Stimulated activated CD4-positive, alpha-beta T cell treated with anti-CD3 and anti-CD28 coated beads, Interleukin-12 subunit alpha, Interleukin-12 subunit beta, amount 100 ng/mL, for 4 hours (primary cell): ENCODE measurements at regions not wholly inside any gene's neighbourhood (a gene's known extent, or its start where the extent isn't known, plus 50 kb on each side); places are given as distances from the start of the nearest gene placed in this dataset.

Experiments used
- DNase-seq: peaks from one replicate; pipeline ENCODE4 v3.0.0-alpha.2; 2020

DNA sequence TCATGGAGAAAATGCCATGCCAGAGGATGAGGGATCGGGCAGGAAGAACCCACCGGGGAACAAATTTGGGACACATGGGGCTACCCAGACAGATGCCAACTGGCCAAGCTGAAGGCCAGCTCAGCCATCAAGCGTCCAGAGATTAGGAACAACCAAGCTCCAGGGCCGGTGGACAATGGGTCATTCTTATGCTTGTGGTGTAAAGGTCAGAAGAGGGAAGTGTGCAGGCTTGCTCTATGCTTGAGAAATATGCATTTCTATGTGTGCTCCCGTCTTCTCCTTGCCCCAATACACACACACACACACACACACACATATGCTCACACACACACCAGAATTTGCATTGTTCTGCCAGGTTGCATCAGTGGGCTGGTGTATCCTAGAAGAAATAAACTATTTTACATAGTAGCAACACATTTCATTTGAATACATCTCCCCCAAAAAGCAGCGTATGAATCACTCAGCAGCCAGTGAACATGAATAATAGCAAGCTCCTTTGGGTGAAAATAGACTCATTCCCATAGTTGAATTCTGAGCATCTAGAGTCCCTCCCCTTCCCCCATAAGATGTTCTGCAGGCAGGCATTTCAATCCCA is 201.9 kb upstream of the PPARGC1A start:
- no peak for DNase-seq

DNA sequence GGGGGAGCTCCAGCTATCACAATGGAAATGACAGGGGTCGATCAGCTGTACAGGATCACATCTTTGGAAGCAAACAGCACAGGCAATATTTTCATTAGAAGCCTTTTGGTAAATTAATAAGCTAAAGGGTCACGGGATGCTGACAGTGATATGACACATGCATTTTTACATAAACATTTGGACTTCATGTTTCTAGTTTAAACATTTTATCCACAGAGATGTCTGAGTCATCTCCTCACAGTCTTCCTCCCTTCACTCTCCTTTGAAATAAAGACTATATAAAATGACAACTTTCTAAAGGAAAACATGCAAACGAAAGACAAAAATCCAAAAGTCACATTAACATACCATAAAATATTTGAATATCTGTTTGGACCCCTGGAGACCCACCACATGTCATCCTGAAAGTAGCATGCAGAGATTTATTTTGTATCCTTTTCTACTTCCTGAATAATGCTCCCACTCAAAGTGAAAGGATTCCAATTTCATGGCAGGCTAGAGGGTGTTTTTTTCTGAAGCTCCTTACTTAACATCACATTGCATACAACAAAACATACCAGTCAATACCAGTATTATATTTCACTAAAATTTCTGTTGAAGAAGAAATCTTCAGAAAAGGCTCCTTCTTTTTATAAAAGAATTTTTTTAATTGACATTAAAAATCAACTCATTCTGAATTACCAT is 200.1 kb upstream of the PPARGC1A start:
- no peak for DNase-seq

DNA sequence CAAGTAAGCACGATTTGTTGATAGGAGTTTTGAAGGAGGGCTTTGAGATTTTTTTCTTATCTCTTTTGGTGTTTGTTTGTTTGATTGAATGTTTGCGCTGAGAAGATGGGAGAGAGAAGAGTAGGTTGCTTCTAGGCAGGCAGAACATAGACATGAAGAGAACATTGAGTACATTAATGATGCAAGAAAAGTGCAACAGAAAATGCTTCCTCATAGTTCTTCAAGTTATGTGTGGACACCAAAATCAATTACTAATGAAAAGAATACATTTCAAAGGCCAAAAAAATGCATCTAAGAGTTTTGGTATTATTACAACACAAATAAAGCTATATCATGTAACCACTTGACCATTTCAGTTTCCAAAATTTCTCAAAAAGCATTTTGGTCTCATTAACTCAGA is 191.0 kb upstream of the PPARGC1A start:
- no peak for DNase-seq

DNA sequence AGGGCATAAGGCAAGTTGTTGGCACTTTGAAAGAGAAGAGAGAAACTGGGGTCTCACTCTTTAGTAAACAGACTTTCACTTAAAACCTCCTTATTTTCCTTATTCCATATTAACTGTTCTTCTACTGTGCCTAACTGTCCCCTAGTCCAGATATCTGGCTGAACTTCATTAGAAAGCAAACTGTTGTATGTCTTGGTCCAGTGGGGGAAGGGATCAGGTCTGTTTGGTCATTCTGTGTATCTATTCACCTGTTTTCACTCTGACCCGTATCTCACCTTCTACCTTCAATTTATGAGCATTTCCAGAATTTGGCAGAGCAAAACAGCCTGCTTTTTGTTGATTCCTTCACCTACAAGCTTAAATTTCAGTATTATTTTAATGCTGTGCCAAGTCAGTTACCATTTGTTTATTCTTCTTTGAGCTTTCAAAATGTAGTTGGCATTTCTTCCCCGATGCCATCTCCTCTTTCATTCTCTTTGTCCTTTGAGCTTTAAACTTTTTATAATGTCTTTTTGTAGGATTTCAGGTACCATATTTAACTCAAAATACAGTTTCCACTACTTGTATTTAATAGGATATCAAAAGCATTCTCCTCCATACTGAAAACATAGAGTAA is 188.6 kb upstream of the PPARGC1A start:
- DNase-seq: no peak

DNA sequence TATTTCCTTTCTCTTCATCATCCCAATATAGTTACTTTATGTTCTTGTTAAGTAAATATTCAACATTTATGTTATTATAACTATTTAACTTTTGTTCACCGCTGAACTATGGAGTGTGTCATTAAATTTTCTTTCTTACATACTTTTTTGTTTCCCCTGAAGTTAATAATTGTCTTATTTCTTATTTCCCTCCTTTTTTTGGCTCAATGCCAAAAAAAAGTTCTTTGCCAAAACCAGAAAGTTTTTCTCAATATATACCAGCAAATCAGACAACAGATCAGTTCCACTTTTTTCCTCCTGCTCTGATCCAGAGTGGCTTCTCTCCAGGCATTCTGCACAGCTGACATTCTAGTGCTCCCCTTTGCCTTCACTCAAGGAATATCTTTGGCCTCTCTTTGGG is 187.0 kb upstream of the PPARGC1A start:
- DNase-seq: no peak

DNA sequence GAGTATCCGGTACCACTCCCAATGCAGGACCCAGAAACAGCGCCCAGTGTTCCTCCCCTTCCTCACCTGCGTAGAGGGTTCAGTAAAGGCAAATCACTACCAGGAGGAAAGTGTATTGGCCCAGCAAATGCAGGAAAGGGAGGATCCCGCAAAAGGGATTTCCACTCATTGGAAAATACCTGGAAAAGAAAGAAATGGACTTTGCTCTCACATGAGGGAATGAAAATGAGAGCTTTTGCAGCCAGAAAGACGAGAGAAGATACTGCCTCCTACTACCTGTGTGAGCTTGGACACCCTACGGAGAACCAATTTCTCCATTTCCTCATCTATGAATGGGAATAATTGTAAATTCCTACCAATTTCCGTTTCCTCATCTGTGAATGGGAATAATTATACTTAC is 184.1 kb upstream of the PPARGC1A start:
- no peak for DNase-seq

DNA sequence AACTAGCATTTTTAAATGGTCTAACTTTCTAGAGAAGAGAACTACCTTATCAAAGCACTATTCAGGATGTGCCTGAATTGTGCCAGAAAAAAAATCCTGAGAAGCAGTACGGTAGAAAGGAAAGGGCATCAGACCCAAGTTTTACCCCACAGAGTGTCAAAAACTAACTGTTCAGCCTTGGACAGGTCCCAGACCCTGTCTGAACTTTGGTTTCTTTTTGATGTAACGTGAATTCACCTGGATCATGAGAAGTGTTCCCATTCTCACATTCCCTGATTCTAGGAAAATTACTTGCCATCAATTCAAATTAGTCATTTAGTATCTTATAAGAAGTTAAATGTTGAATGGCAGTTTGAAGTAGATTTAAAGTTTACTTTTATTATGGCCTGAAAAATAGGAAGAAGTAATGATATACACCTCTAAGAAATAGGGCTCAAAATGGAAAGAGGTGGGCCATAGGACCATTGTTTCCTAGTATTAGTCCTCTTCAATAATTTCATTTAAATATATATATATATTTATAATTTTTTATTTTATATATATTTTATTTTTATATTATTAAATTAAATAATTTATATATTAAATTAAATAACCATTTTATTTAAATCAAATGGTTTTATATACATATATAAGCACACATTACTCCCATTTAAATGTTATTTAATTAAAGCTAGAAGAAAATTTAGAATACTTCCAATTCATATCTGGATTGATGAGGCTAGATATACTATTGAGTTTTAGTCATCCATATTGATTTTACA is 181.9 kb upstream of the PPARGC1A start:
- no peak for DNase-seq

DNA sequence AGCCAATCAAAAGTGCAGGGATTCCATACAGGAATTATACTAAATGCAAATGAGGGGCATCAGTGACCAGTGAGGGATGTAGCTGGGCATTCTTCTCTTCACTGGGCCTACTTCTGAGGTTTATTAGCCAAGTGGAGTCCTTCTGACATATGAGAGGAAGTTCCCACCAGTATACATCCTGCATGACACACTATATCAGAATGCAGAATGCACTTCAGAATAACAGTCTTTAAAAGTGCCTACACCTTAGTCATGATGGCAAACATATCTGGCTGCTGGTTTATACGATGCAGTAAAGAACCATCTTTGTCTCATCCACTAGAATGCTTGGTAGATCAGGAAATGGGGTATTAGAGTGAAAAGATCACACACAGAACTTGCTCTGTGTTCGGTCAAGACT is 180.3 kb upstream of the PPARGC1A start:
- no peak for DNase-seq

DNA sequence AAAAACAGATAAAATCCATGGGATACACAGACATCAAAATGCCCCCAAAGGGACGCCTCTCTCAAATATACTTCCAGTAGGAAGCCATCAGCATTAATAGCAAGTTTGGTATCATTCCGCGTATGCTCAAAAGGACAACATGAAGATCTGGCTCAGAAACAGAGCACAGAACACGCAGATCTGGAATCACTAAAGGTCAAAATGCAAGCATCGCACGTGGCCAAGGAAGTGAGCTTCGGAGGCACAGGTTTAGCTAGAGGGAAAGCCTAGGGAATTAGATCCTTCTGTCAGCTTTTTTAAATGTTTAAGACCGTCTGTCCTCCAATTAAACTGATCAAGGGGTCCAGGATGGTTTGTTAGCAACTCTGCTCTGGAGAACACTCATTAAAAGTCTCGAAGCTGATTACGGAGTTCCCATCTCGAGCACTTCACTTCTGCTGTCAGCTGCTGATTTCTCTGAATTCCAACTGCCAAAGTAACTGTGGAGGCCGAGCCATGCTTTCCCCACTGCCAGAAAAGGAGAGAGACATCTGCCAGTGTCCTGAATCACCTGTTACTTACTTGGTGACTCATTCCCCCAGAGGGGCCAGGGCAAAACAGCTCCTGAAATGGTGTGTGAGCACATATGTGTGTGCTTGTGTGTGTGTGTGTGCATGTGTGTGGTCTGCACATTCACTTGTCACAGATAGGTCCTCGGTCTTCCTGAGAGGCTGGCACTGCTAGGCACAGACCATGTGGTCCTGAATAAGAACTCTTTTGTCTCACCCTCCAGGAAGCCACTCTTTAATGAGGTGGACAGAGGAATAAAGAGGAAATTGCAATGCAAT is 177.7 kb upstream of the PPARGC1A start:
- DNase-seq: no peak

DNA sequence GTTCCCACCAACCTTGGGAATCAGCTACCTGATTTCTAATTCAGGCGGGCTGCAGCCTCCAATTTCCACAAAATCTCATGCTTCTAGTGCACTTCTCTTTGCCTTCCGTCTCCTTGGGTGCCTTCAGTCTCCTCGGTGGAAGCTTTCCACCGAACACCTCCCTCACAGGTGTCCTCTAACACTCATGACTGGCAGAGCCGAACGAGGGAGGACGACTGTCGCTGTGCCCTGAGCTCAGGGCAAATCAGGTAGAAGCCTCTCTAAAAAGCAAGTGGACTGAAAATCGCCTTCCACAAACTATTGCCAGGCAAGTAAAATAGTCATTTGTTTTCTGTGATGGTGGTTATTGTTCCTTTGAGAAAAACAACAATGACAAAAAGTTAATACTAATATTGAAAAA is 176.1 kb upstream of the PPARGC1A start:
- DNase-seq: no peak

DNA sequence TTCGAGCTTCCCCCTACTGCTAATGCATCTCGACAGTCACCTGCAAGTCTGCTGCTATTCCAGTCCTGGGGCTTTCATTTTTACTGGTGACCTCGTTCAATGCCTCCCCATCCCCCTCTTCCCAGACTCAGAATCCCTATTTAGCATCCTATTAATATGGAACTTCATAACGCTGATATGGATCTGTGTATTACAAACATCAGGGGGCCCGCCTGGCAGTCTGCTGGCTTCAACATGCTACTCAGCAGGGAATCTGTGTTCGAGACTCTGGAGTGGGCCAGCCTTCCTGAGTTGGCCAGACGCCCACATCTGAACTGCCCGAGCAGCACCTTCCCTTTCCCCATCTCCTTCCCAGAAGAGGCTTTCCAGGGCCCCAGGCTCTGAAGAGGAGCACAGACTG is 173.9 kb upstream of the PPARGC1A start:
- no peak for DNase-seq

DNA sequence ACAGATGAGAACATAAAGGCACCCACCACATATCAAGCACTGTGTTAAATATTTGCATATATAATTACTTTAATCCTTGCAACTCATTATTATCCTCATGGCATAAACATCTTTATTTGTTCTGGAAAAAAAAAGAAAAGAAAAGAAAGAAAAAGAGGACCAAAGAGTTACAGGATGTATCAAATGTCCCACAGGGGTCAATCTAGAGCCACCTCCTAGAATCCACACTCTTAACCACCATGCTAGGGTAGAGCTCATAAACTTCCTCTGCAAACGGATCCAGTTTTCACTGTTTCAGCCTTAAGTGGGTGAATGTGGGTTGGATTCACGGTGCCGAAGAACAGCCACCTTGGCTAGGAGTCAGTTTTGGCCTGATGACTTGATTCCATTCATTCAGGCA is 171.1 kb upstream of the PPARGC1A start:
- DNase-seq: no peak

DNA sequence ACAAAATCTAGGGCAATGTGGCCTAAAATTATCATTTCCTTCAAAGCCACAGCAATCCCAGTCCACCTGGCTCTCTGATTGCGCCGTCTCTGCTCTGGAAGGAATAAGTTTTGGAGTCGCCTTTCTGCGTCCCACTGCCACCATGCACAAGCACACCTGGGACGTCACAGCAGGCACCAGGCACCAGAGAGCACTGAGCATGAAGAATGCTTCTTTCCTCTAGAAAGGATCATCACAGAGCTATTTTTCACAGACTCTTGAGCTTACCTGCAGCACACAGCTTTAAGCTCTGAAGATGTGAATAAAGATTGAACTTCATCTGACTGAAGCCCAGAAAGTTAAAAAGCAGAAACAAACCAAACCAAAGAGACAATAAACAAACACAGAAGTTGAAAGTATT is 170.0 kb upstream of the PPARGC1A start:
- no peak for DNase-seq

DNA sequence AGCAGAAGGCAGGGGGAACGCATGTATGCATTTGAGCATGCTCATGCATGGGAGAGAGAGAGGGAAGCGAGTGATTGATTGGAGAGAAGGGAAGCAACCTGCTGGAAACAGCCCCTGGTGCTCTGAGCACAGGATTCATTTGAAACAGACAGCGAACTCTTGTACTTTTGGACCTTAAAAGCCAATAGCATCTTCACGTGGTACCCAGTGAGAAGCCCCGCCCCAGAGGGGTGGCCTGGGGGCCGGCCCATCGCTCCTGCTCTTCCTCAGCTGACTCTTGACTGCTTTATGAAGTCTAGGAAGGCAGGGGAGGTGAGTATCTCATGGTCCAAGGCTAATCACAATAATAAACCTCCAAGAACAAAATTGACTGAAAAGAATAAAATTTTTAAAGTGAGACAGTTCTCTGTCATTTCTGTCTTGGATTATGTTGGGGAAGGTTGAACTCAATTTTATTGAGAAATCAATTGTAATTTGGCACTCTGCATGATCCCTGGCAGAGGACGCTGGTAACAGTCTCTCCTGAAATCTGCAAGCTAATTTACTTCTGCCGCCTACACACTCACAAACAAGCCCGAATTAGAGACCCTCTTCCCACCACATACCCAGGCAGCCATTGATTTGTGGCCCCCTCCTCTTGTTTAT is 168.2 kb upstream of the PPARGC1A start:
- DNase-seq: no peak

DNA sequence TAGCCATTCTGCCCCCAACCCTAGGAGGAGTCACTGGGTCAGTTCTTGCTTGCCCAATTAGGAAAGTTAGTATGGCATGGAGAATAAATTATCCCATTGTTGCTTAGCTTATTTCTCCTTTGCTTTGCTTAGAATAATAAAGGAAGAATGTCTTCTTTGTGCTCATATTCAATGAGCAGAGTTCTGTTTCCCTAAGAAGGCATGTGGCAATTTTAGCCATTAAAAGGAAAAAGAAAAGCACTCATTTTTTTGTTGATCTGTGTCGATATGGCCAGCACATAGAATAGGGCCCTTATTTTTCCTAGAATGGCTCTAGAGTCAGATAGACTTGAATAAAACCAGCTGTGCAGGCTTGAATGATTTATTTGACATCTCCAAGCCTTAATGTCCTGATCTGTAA is 166.4 kb upstream of the PPARGC1A start:
- no peak for DNase-seq

DNA sequence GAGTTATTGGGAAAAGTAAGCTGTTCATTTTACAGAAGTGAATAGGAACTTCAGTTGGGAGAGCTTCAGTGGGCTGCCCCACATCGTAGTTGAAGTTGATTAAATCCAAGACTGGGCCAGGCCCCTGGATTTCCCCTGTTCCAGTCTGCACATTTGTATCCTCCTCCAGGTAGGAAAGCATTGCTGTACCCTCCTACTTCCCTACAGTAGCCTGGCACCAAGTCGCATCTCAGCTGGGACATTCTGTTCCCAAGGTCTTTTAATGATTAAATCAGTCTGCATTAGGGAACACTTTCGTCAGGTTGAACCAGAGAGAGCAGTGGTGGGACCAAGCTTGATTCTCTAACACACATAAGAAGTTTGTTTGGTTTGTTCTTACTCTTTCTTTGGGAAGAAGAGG is 165.8 kb upstream of the PPARGC1A start:
- DNase-seq: no peak

DNA sequence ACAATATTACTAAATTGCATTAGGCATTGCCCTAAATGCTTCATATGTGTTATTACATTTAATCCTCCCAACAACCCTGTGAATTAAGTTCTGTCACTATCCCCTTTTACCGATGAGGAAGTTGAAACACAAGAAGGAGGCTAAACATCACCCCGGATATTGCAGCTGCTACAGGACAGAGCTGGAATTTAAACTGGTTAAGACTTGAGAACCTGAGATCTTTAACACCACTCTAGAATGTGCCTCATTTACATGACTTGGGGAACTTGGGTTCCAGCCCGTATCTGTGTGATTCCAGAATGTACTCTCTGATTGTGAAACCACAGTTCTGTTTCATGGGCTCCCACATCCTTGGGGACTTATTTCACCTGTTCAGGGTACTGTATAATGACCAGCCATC is 165.1 kb upstream of the PPARGC1A start:
- no peak for DNase-seq

DNA sequence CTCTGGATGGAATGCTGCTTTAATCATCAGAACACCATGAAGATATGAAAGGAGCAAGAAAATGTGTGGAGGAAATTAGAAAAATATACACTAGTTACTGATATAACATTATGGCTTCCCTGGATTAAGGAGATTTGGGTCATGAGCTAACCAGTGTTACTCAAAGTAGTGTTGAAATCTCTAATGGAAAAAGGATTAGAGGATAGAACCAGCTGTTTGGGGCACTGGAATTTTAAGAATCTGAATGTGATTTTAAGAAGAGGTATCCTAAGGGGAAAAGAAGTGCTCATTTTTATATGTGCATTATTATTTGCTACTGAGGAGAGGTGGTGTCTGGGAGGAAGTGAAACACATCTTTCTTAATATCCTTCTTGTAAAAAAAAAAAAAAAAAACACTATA is 164.1 kb upstream of the PPARGC1A start:
- DNase-seq: no peak

DNA sequence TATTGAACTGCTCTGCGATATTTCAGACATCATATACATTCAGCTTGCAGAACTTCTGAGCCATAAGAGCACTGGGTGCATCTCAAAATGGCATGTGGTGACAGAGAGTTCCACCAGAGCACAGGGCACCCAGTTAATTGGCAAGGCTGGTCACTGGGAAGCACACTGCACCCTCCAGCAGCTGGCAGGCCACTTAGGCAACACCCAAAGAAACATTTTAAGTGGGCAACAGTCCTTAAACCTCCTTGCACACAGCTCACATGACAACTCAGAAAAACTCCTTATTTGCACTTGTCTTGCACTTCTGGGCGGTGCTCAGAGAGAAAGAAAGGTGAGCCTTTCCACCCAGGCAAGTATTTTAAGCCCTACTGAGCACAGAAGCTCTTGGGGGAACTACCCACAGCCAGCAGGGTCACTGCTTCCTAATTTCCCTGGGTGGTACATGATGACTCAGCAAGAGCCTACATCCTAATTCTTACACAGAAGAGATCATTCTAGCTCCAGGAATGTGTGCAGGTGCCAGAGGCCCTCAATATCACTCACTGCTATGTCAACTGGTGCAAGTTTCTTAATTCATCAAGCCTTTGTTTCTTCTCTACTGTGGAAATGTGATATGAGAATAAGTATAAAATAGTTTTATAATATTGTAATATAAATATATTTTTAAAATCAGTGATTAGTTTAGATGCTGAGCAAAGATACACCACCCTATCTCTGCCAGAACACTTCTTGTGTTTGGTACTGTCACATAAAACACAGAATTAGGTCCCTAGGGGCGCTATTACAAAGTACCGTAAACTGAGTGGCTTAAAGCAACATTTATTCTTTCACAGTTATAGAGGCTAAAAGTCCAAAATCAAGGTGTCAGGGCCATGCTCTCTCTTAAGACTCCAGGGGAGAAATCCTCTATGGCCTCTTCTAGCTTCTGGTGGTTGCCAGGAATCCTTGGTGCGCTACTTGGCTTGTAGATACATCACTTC is 155.1 kb upstream of the PPARGC1A start:
- no peak for DNase-seq

DNA sequence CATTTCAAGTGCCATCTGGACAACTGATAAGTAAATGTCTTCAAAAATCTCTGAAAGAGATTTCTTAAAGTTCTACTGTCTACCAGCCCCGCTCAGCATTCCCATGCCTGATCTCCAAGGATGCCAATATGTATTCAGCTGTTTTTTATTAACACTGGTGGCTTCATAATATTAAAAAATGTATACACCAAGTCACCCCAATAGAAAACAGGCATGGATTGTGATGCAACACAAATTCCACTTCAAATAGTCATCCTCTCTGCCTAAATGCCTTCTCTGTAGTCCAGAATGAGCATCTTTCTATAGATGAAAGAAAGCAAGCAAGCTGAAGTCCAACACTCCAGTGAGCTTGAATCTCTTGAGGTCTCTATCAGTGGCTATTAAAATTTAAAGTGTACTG is 152.2 kb upstream of the PPARGC1A start:
- no peak for DNase-seq

DNA sequence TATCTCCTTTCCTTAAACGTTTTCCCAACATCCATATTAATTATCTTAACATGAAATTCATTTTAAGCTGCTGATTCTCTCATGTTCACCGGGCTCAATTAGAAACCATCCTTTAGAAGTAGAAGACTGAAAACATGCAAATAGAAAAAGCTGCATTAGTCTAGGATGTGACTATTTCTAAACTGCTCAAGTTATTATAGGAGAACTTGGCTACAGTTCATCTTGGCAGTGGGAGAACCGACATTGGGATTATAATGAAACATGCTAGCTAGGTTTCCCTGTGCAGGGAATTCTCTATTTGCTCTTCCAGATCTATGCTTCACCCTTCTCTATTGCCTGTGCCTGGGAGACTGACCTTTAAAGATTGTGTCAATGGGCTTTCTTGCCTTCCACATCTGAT is 151.0 kb upstream of the PPARGC1A start:
- DNase-seq: no peak
